Fibroblast of skin of abdomen (primary cell): ENCODE measurements at regions not wholly inside any gene's neighbourhood (a gene's known extent, or its start where the extent isn't known, plus 50 kb on each side); places are given as distances from the start of the nearest gene placed in this dataset.

Experiments
- DNase-seq: peaks from one replicate; pipeline ENCODE4 v3.0.0-alpha.2; 2013

DNA sequence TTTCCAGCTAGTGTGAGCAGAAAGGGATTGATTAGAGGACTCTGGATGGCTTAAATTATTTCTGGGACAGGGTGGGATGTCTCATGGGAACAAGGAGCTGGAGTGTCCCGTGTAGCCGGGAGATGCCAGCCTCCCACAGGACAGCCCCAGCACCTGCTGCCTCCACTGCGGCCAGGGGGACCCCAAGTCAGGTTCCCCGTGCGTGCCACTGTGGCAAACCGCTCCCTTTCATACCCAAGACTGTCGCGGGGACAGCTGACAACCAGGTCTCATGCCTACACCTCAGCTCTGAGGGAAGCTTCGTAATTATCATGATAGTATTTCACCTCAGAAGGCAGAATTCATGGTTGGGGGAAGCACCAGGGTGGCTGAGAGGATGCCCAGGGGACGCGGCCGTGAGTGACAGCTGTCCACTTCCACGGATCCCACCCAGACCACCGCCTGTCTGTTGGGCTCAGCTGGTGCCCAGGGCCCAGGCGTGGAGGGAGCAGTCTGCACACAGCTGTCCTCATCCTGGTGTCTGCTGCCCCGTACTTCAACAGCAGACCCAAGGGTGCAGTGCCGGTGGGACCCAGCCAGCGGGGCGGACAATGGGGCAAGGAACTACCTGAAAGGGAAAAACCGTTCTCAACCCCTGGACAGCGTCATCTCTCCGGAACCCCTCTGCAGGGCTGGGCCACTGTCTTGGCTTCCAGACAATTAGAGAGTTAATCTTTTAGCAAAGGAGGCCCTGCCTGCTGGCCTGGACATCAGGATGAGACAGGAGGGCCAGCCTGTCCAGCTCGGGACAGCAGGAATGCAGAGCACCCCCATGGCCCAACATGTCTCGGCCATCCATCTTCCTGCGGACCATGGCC, 166.9 kb downstream of the OLFM1 start:
- no peak for DNase-seq

DNA sequence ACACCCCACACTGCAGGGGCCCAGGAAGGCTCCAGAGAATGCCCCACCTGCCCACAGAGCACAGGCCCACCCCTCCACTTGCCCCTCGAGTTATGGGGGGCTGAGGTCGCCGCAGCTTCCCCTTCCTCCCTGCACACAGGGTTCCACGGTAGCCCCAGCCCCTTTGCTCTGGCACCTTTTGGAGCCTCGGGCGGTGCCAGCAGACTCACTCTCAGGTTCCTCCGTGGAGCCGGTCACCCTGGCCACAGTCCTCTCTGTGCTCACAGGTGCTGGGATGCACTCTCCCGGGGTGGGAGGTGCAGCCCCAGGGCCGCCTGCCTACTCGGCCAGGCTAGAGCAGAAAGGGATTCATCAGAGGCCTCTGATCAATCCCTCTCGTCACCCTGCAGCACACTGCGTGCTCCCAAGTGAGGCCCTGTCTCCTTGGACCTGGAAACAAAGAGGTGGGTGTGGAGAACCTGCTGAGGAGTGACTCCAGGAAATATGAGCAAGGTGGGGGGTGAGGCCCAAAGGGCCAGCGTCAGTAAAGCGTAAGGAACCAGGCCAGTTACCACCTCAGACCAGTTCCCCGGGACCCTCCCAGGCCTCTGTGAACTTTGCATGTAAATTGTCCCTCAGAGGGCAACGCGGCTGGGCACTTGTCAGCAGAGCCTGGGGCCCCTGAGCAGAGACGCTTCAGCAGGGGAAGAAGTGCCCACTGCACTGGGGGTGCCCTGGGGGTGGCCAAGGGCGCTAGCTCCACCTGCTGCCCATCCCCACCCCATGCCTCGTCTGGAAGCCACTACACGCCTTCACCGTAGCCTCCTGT, 167.8 kb downstream of the OLFM1 start:
- no peak for DNase-seq

DNA sequence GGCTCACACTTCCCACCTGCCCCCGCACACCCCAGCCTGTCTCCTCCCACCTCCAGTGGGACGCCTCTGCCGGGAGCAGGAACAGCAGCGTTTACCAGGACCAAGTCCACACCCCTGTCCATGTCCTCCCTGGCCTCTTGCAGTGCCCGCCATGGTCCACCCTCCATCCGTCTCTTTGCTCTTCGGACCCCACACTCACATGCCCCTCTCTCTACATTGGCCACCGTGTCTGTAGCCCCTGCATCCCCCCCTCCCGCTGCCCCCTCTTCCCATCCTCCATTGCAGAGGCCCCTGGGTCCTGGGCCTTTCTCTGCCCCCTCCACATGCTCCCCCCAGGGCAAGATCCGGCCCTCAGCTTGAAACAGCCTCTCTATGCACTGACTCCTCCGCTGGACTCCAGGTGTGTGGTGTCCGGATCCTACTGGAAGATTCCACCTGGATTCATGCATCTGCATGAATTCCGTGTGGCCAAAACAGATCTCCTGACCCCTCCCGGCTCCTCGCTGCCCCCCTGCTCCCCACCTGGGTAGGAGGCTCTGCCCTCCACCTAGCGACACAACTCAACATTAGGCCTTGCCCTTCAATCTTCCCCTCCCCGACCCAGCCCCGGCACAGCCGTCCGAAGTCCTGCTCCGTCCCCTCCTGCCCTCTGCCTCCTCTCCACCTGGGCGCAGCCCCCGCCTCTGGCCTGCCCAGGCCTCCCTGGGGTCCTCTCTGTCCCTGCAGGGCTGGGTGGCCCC, 168.5 kb downstream of the OLFM1 start:
- DNase-seq: no peak

DNA sequence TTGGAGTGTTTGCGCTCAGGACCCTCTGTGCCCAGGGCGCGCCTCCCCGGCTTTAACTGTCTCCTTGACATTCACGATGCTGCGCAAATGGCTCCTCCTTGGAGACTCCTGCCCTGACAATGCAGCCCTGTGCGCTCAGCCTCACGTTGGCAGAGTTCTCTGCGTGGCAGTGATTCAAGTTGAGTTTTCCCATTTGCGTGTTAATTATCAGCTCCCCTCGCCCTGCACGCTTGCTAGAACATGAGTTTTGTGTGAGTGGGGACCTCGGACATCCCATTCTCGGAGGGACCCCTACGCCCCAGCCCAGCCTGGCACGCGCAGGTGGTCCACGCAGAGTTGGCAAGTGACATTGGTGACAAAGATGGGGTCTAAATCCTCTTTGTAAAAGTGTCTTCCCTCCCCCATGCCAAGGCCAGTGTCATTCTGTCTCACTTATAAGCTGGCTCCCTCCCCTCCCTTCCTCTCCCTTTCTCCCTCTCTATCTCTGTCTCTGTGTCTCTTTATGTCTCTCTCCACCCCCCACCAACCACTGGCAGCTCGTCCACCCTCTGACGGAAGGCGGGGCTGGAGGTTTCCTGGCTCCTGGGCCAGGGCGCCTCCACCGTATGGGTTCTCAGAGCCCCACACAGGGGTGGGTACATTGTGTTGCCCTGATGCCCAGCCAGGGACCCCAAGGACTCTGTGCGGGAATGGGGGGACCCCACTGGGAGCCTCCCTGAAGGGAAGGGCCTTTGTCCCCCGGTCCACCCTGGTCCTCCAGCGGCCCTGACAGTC, 169.3 kb downstream of the OLFM1 start:
- DNase-seq: no peak

DNA sequence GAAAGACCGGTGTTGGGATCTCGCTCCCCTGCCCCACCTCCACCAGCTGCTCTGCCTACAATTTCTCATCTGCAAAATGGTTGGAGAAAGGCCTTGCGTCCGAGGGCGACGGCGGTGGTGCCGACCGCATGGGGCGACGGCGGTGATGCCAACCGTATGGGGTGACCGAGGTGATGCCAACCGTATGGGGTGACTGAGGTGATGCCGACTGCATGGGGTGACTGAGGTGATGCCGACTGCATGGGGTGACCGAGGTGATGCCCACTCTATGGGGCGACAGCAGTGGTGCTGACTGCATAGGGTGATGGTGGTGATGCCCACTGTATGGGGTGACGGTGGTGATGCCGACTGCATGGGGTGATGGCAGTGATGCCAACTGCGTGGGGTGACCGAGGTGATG, 171.0 kb downstream of the OLFM1 start:
- DNase-seq: no peak

DNA sequence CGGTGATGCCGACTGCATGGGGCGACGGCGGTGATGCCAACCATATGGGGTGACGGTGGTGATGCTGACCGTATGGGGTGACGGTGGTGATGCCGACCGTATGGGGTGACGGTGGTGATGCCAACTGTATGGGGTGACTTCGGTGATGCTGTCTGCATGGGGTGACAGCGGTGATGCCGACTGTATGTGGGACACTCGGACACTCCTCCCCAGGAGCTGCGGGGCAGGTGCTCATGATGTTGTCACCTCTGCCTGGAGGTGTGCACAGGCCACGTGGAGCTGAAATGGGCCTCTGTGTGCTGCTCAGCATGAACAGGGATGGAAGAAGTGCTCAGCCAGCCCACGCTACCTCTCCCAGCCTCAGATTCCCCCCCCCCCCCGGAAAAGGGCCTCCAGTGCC, 171.8 kb downstream of the OLFM1 start:
- no peak for DNase-seq

DNA sequence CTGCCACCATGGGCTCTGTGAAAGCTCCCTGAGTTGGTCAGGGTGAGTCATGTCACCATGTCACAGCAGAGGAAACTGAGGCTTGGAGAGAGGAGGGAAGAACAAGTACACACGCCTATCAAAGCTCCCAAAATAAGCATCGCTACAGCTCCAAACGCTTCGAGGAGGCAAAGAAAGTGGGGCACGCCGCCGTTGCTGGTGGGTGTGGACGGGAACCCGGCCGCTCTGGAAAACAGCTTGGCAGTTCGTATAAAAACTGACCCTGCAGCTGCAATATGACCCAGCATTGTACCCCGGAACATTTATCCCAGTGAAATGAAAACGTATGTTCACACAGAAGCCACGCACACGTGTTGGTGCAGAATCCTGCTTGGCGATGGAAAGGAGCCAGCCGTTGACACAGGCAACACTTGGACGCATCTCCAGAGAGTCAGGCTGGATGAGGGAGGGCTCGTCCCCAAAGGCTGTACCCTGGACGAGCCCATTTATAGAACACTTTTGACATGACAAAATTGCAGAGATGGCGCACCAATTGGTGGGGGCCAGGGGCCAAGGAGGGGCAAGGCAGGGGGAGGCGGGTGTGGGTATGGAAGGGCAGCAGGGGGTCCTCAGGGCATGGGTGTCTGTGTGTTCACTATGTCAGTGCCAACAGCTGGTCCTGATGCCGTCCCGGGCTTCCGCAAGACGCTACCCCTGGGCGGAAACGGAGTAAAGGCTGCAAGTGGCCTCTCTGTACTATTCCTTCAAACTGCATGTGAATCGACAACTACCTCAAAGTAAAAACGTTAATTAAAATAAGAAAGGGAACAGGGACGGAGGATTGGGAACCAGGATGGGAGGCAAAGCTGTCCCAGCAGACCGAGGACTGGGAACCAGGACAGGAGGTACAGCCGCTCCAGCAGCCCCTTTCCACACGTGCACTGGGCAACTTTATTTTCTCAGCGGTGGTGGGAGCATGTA, 173.0 kb downstream of the OLFM1 start:
- no peak for DNase-seq

DNA sequence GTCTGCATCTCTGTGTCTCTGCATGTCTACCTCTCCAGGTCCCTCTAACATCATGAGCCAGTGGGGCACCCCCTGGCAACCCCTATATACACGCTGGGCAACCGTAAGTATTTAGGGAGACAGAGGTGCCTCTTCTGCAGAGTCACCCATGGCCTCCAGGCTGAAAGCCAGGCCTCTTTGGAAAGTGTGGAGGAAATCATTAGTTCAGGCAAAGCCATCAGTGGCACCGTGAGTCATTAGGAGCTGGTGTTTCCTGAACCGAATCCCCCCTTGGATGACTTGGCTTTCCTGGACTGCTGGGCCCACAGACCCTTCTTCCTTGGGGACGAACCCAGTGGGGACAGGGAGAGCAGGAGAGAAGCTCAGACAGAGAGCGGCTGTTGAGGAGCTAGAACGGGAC, 174.8 kb downstream of the OLFM1 start:
- no peak for DNase-seq

DNA sequence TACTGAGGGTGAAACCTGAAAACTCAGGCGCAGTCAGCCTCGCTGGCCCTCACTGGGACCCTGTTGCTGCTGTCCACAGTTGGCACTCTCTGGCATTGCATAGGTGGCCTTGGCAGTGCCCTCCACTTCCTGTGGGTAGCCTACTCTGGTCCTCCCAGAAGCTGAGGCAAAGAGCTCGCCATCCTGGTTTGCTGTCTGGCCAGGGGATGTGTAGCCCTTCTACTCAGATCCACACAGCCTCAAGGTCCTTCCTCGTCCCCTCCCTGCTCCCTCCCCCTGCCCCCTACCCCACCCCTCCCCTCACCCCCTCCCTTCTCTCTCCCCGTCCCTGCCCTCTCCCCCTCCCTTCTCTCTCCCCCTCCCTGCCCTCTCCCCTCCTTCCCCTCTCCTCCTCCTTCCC, 176.0 kb downstream of the OLFM1 start:
- DNase-seq: no peak

DNA sequence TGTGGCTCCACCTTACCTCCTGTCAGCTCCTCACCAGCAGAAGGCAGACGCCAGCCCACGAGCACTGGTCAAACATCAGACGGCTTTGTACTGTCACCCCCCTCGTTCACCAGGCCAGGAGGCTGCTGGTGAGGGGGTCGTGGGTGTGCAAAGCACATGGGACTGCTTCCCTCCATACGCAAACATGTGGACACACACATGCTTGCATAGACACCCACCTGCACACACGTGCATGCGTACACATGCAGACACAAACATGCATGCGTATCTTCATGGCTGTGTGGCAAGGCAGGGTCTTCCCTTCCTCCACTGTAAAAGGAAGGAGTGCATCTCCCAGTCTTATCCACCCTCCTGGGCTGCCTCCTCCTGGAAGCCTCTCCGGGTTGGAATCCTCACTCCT, 178.5 kb downstream of the OLFM1 start:
- DNase-seq: no peak

DNA sequence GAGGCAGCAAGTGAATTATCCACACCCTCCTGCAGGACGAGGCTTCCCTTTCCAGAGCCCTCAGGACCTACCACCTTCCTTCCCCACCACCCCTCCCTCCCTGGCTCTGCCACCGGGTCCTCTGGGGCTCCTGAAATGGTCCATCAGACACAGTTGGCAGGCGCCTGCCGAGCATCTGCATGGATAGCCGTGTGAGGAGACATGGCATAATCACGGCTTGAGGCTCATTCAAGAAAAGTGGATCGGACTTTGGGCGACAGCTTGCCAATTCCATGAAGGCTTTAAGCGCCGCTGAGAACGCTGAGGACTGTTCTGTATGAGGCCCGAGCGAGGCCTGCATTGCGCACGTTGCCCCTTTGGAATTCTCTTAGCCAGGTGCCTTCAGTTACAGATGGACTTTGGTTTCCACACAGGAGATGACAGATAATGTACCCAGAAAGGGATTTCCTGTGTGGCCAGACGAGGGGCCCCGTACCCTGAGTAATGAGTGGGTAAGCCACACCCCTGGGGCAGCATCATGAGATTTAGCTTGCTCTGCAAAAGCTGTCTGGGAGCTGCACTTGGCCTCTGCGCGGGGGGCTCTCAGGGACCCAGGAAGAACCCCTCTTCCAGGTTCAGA, 179.8 kb downstream of the OLFM1 start:
- no peak for DNase-seq

DNA sequence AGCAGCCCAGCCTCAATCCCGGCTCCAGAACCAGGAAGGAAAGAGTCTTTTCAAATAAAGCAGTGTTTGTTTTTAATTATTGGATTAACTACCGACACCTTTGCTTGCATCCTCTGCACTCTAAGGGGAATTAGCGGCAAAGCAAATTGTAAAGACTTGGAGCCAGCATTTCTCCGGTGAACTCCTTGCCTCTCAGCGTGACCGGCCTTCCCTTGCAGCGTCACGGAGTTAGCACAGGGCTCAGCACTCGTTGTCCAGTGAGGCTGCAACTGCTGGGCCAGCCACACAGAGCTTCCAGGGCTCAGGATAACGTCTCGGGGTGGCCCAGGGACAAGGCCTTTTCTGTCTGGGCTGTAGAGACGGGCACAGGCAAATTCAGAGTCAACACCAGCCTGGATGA, 180.6 kb downstream of the OLFM1 start:
- no peak for DNase-seq

DNA sequence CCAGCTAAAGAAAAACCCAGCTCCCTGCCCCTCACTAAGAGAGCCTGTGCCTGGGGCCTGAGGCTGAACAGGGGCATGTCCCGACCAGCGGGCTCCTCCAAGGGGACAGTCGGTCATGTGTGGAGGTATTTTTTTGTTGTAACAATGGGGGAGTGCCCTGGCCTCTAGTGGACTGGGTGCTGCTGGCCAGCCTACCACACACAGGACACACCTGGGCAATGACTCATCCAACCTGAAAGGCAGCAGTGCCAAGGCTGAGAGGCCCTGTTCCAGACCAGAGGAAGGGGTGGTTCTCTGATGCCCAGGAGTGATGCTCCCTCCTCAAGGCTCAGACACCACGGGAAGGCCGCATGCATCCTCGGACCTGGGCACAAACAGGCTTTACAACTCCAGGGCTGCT, 181.5 kb downstream of the OLFM1 start:
- no peak for DNase-seq

DNA sequence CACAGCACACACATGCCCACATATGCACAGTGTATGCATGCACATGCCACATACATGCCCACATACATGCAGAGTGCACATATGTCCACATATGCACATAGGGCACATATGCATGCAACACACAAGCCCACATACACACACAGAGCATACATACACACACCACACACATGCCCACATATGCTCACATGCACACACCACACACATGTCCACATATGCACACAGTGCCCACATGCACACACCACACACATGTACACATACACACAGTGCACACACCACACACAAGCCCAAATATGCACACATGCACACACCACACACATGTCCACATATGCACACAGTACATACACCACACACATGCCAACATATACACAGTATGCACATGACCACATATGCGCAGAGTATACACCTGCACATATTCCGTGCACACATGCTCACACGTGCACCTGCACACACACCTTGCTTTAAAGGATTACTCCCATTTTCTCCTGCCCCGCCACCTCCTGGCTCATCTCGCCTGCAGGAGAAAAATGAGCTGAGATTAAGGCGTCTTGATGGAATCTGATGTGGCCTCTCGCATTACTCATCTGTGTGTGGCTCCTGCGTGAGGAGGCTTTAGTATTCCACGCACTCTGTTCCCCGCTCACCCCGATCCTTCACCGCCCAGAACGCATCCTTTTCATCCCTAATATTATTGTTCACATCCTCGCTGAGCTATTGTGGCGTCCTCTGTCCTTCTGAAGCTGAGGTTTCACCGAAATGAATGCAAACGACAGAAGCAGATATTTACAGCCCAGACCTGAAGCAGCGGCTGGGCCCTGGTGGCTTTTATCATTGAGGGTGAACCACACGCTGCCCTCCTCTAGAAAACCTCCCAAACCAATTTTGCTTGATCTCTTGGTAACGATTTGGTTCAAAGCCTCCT, 182.7 kb downstream of the OLFM1 start:
- DNase-seq: no peak

DNA sequence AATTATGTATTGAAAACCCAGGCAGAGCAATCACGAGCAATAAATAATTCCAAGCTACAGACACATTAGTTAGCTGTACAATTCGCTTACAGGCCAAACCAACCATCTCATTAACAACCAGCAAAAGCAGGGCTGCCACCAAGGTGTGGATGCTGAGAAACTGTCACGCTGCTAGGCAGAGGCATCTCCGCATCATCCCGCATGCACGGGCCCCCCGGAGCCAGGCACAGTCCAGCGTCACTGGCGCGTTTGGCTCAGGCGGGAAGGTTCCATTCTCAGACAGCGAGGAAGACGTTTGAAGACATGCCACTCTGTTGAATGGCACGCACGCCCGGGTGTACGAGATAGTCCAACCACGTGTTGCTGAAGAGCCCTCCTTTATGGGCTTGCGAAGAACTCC, 184.0 kb downstream of the OLFM1 start:
- no peak for DNase-seq

DNA sequence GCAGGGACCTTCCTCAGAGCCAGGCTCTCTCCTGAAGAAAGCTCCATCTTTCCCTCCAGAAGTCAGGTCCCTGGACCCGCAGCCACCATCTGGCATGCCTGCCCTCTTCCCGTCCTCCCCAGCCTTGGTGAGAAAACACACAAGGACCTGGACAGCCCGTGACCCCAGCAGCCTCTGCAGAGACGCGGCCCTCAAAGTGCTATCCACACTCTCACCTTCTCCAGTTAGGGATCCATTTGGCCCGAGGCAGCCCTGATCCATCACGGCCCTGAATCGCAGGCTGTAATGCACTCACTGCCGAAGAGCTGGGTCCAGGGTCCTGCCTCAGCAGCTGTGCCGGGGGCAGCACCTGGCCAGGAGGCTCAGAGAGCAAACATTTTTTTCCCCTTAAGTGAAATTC, 185.1 kb downstream of the OLFM1 start:
- no peak for DNase-seq

DNA sequence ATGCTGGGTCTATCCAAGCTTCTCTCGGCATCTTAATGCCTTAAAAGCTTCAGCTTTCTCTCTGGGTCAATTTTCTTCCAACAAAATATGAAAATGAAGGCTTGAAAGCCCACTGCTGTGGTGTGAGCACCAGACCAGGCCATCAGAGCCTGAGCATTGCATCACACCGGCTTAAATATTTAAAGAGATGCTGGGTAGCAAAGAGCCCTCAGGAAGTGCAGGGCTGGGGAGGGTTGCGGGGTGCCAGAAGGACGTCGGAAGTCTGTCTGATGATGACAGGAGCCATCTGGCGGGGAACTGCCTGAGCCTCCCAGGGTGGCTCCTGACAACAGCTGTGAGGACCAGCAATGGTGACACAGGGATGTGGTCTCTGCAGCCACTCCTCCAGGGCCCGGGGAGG, 185.5 kb downstream of the OLFM1 start:
- no peak for DNase-seq

DNA sequence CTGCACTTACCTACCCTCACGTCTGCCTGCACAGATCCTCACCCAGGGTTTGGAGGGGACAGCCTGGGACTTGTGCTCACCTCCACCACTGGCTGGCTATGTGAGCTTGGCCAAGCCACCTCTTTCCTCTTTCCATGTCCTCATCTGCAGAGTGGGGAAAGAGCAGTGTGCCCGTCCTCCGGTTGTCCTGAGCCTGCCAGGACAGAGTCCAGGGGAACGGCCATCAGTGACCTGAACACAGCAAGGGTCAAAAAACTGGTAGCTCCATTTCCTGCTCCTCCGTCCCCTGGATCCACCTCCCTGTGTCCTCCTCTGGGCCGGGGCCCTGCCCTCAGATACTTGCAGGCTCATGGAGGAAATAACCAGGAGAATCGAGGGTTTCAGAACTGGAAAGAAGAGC, 187.7 kb downstream of the OLFM1 start:
- DNase-seq: no peak

DNA sequence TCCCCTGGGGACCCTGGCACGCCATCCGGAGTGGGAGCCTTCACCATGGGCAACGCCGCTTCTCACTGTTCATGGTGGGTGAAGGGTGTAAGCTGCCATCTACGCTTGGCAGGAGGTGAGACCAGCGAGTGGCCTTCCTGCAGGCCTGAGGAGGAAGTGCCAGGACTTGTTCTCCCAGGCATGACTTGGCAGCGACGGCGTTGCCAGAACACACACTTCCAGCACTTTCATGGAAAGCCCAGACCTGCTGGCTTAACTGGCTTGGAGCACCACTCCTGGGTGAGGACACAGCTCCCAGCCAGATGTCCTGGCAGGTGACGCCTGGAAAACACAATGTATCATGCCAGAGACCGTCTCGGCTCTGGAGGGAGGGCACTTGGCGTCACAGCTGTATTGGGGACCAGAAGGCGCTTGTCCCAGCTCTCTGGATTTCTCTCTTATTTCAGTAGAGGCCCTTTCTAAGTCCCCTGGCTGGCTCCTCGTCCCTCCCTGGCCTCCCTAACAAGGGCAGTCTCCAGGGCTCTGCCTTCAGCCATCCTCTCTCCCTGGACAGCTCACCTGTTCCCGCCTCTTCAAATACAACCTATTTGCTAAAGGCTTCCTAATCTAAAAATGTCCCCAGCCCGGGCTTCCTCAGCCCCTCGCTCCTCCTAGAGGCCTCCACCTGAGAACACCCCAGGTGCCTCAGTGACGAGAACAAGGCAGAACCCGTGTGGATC, 188.3 kb downstream of the OLFM1 start:
- DNase-seq: no peak
